ENCODE measurements at regions not wholly inside any gene's neighbourhood (a gene's known extent, or its start where the extent isn't known, plus 50 kb on each side); places are given as distances from the start of the nearest gene placed in this dataset.
"Not testable (repeated sequence)": the region's sequence is repeated elsewhere in the genome, so short reads cannot be mapped to it uniquely, and the experiment has no call there.

GRCh38 chr18:63061303-63061702 lies 258.3 kb downstream of the BCL2 start:
- DNase-seq (ENCODE audit: low read depth) = no peak
- TF ChIP-seq, protein P1, sequence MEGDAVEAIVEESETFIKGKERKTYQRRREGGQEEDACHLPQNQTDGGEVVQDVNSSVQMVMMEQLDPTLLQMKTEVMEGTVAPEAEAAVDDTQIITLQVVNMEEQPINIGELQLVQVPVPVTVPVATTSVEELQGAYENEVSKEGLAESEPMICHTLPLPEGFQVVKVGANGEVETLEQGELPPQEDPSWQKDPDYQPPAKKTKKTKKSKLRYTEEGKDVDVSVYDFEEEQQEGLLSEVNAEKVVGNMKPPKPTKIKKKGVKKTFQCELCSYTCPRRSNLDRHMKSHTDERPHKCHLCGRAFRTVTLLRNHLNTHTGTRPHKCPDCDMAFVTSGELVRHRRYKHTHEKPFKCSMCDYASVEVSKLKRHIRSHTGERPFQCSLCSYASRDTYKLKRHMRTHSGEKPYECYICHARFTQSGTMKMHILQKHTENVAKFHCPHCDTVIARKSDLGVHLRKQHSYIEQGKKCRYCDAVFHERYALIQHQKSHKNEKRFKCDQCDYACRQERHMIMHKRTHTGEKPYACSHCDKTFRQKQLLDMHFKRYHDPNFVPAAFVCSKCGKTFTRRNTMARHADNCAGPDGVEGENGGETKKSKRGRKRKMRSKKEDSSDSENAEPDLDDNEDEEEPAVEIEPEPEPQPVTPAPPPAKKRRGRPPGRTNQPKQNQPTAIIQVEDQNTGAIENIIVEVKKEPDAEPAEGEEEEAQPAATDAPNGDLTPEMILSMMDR (IDR thresholded peaks at IDR 0.05; ENCODE audit: insufficient read depth, low read depth, low read length, missing control alignments) = no peak
- H3K4me3 ChIP-seq (ENCODE audit: low read length) = no peak overlapping the region

DNA sequence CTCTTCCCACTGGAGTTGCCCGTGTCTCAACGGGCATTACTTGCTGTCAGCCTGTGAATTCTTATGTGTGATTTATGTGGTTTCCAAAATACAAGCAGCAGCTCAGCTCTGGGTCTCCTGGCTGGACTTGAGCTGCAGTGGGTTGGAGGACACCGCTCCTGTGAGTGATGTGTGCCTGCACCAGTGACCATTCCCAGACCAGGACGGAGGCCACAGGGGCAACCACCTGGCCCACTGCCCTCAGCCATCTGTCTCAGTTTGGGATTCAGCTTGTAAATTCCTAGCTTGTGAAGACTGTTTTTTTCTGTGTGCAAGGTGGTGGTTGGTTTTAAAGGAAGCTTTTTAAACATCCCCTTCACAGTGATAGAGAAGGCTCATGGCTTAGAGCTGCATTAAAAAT lies 261.0 kb downstream of the BCL2 start:
- no peak overlapping the region for H3K4me3 ChIP-seq (ENCODE audit: low read length)
- DNase-seq (ENCODE audit: low read depth) = no peak
- TF ChIP-seq, protein P1 (IDR thresholded peaks at IDR 0.05; ENCODE audit: insufficient read depth, low read depth, low read length, missing control alignments) = no peak

DNA sequence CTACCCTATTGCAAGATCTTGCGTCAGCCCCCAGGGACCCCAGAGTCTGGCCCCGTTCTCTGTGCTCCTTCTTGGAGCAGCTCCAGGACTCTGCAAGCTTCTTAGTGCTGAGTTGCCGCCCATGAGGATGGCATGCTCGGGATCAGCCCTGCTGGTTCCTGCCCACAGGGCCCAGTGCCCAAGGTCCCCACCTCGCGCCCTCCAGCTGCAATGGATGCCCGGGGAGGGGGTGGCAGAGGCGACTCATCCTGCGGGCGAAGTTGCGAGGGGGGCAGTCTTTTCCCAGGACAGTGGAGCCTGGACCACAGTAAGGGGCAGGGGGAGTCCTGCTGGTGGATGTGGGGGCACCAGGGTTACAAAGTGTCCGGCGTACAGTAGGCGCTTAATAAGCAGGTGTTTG lies 261.9 kb downstream of the BCL2 start:
- TF ChIP-seq, protein P1 (IDR thresholded peaks at IDR 0.05; ENCODE audit: insufficient read depth, low read depth, low read length, missing control alignments) = no peak
- H3K4me3 ChIP-seq (ENCODE audit: low read length) = no peak overlapping the region
- DNase-seq (ENCODE audit: low read depth) = no peak

GRCh38 chr18:63054901-63055584 lies 264.5 kb downstream of the BCL2 start:
- no peak overlapping the region for H3K4me3 ChIP-seq (ENCODE audit: low read length)
- TF ChIP-seq, protein P1 (IDR thresholded peaks at IDR 0.05; ENCODE audit: insufficient read depth, low read depth, low read length, missing control alignments) = no peak
- DNase-seq (ENCODE audit: low read depth) = no peak

DNA sequence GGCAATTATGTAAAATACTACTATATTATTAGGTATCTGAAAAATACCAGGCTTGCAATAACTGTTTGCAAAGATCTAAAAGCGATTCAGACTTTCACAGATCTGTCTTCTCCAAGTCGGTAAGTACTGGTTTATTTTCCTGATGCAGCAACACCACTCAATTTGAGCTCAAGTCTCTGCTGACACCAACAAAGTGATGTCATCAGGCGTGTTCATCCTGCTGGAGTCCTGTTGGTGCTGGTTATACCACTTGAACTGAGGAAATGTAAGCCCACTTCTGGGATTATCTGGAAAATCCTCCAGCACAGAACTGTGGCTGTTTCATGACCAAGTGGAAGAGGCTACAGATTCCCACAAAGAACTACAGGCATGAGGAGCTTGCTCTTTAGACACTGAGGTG lies 267.6 kb downstream of the BCL2 start:
- TF ChIP-seq, protein P1 (IDR thresholded peaks at IDR 0.05; ENCODE audit: insufficient read depth, low read depth, low read length, missing control alignments) = no peak
- H3K4me3 ChIP-seq (ENCODE audit: low read length) = no peak overlapping the region
- peak; percentile 19 for DNase-seq (ENCODE audit: low read depth)

DNA sequence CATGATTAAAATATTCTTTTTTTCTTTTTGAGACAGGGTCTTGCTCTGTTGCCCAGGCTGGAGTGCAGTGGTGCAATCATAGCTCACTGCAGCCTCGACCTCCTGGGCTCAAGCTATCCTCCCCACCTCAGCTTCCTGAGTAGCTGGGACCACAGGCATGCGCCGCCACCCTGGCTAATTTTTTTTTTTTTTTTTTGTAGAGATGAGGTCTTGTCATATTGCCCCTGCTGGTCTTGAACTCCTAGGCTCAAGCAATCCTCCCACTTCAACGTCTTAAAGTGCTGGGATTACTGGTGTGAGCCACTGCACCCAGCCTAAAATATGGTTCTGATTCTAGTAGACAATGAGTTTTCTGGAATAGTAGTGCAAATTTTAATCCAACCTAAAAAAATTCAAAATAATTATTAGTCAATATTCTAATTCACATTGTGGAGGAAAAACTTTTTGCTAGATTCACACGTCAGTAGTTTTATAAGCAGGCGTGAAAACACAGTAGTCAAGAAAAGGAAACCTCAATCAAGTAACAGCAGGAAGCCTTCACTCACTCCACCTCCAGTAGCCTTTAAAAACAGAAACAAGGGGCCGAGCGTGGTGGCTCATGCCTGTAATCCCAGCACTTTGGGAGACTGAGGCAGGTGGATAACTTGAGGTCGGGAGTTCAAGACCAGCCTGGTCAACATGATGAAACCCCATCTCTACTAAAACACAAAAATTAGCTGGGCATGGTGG lies 268.7 kb downstream of the BCL2 start:
- DNase-seq (ENCODE audit: low read depth) = not testable (repeated sequence)

DNA sequence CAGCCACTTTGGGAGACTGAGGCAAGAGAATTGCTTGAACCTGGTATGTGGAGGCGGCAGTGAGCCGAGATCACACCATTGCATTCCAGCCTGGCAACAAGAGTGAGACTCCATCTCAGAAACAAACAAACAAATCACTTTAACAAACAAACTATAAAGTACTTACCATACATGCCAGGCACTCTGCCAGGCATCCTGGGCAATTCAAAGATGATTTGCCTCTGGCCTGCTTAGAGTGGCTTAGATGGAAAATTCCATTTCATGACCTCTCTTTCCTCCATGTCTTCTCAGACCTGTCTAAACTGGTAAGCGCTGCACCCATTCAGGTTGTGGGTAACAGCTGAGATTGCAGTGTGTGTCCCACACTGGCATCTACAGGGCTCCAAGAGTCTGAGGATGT lies 273.2 kb downstream of the BCL2 start:
- TF ChIP-seq, protein P1 (IDR thresholded peaks at IDR 0.05; ENCODE audit: insufficient read depth, low read depth, low read length, missing control alignments) = no peak
- DNase-seq (ENCODE audit: low read depth) = peak; percentile 10
- no peak overlapping the region for H3K4me3 ChIP-seq (ENCODE audit: low read length)

More for the DNA sequence above, 268.7 kb downstream of the BCL2 start:
- H3K4me3 ChIP-seq (ENCODE audit: low read length) = not testable (repeated sequence)

All from epithelial cell of esophagus (primary cell).